Osteoblast (primary cell): ENCODE measurements at regions not wholly inside any gene's neighbourhood (a gene's known extent, or its start where the extent isn't known, plus 50 kb on each side); places are given as distances from the start of the nearest gene placed in this dataset.

Experiments used
- DNase-seq: peaks from one replicate; pipeline ENCODE4 v3.0.0; 2011; ENCODE audit warnings: low spot score, mixed read lengths; ENCODE audit not compliant: insufficient read length; ENCODE audit errors: missing footprints
- H2AFZ ChIP-seq: 2 replicates; pipeline ENCODE4 v1.6.0; 2011; ENCODE audit warnings: mild to moderate bottlenecking, low read length
- H3K27ac ChIP-seq: 2 replicates; pipeline ENCODE4 v1.5.1; 2011; ENCODE audit warnings: mild to moderate bottlenecking, low read depth, low read length, moderate library complexity
- H3K27me3 ChIP-seq: 2 replicates; pipeline ENCODE4 v1.6.0; 2012; ENCODE audit warnings: mild to moderate bottlenecking, control low read depth, inconsistent platforms, low read length, moderate library complexity; ENCODE audit not compliant: insufficient read depth
- H3K36me3 ChIP-seq: 2 replicates; pipeline ENCODE4 v1.5.1; 2011; ENCODE audit warnings: mild to moderate bottlenecking, low read length, control low read depth, moderate library complexity; ENCODE audit not compliant: insufficient read depth
- H3K4me1 ChIP-seq: 2 replicates; pipeline ENCODE4 v1.5.1; 2011; ENCODE audit warnings: mild to moderate bottlenecking, low read length, control low read depth, moderate library complexity; ENCODE audit not compliant: insufficient read depth
- H3K4me2 ChIP-seq: 2 replicates; pipeline ENCODE4 v1.6.0; 2011; ENCODE audit warnings: mild to moderate bottlenecking, low read length; ENCODE audit not compliant: insufficient read depth
- H3K4me3 ChIP-seq: fragments of 200-600 bp; sonication (generic); 3 replicates; pipeline ENCODE4 v1.5.1; 2012; ENCODE audit warnings: mild to moderate bottlenecking, low read length, inconsistent platforms; ENCODE audit not compliant: insufficient read depth
- H3K79me2 ChIP-seq: 2 replicates; pipeline ENCODE4 v1.6.0; 2012; ENCODE audit warnings: mild to moderate bottlenecking, low read length, control low read depth, inconsistent platforms; ENCODE audit not compliant: insufficient read depth
- H3K9me3 ChIP-seq: 2 replicates; pipeline ENCODE4 v1.5.1; 2011; ENCODE audit warnings: low read depth, low read length, control low read depth
- H4K20me1 ChIP-seq: 2 replicates; pipeline ENCODE4 v1.6.0; 2012; ENCODE audit warnings: mild to moderate bottlenecking, low read length, control low read depth; ENCODE audit not compliant: insufficient read depth
- CTCF ChIP-seq: IDR thresholded peaks from 2 replicates; pipeline ENCODE4 v1.5.1; 2011; ENCODE audit warnings: mild to moderate bottlenecking, low read depth, low read length, moderate library complexity; ENCODE audit errors: extremely low read depth

- Histone ChIP-seq H3K36me3 (no peaks in the 10 kb centered on the region), H3K4me2 (no peak overlapping the region), H3K9me3 (peaks cover 12% of the 10 kb centered on the region), H4K20me1 (no peaks in the 10 kb centered on the region), H3K27ac (no peak overlapping the region), H2AFZ (no peak overlapping the region), H3K4me1 (no peaks in the 10 kb centered on the region), H3K27me3 (no peaks in the 10 kb centered on the region), H3K4me3 (no peak overlapping the region), H3K79me2 (no peaks in the 10 kb centered on the region)
- no peak for TF ChIP-seq CTCF
- DNase-seq, result no peak
Observed at GRCh38 chr6:91632308-91632707, 1045.4 kb upstream of the MAP3K7 start.

GRCh38 chr6:91631227-91631626, 1044.4 kb upstream of the MAP3K7 start:
- Histone ChIP-seq H2AFZ (no peak overlapping the region), H3K27me3 (no peaks in the 10 kb centered on the region), H3K4me1 (no peaks in the 10 kb centered on the region), H4K20me1 (no peaks in the 10 kb centered on the region), H3K27ac (no peak overlapping the region), H3K36me3 (no peaks in the 10 kb centered on the region), H3K79me2 (no peaks in the 10 kb centered on the region), H3K9me3 (peaks cover 12% of the 10 kb centered on the region), H3K4me3 (no peak overlapping the region), H3K4me2 (no peak overlapping the region)
- no peak for DNase-seq
- no peak for TF ChIP-seq CTCF

- Histone ChIP-seq H3K4me3 (no peak overlapping the region), H3K79me2 (no peaks in the 10 kb centered on the region), H3K4me1 (no peaks in the 10 kb centered on the region), H3K36me3 (no peaks in the 10 kb centered on the region), H3K27ac (no peak overlapping the region), H3K9me3 (peaks cover 12% of the 10 kb centered on the region), H3K27me3 (no peaks in the 10 kb centered on the region), H3K4me2 (no peak overlapping the region), H2AFZ (no peak overlapping the region), H4K20me1 (no peaks in the 10 kb centered on the region)
- no peak for DNase-seq
- no peak for TF ChIP-seq CTCF
Observed at GRCh38 chr6:91626911-91627310, 1040.0 kb upstream of the MAP3K7 start.

GRCh38 chr6:91613481-91613880, 1026.6 kb upstream of the MAP3K7 start:
- DNase-seq, result no peak
- Histone ChIP-seq H3K4me1 (no peaks in the 10 kb centered on the region), H4K20me1 (no peaks in the 10 kb centered on the region), H2AFZ (no peak overlapping the region), H3K36me3 (no peaks in the 10 kb centered on the region), H3K27ac (no peak overlapping the region), H3K27me3 (no peaks in the 10 kb centered on the region), H3K4me3 (no peak overlapping the region), H3K4me2 (no peak overlapping the region), H3K9me3 (no peaks in the 10 kb centered on the region), H3K79me2 (no peaks in the 10 kb centered on the region)
- no peak for TF ChIP-seq CTCF
